HG02759 (cell line): ENCODE measurements at regions not wholly inside any gene's neighbourhood (a gene's known extent, or its start where the extent isn't known, plus 50 kb on each side); places are given as distances from the start of the nearest gene placed in this dataset.
"Not testable (repeated sequence)": the region's sequence is repeated elsewhere in the genome, so short reads cannot be mapped to it uniquely, and the experiment has no call there.

Source experiments
- ATAC-seq: cut with Tn5 transposase; IDR thresholded peaks from one replicate; pipeline ENCODE4 v1.9.1; 2021; ENCODE audit warnings: mild to moderate bottlenecking, moderate library complexity; ENCODE audit not compliant: unreplicated experiment

GRCh38 chr13:67515895-67516294, 285.8 kb upstream of the PCDH9 start:
- ATAC-seq: peak; percentile 68

GRCh38 chr13:67509018-67509417, 278.9 kb upstream of the PCDH9 start:
- no peak for ATAC-seq

DNA sequence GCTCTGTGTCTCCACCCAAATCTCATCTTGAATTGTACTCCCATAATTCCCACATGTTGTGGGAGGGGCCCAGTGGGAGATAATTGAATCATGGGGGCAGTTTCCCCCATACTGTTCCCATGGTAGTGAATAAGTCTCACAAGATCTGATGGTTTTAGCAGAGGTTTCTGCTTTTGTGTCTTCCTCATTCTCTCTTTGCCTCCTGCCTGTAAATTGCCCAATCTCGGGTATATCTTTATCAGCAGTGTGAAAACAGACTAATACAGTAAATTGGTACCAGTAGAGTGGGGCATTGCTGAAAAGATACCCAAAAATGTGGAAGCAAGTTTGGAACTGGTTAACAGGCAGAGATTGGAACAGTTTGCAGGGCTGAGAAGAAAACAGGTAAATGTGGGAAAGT, 278.1 kb upstream of the PCDH9 start:
- not testable (repeated sequence) for ATAC-seq

GRCh38 chr13:67506407-67506806, 276.3 kb upstream of the PCDH9 start:
- ATAC-seq: no peak

DNA sequence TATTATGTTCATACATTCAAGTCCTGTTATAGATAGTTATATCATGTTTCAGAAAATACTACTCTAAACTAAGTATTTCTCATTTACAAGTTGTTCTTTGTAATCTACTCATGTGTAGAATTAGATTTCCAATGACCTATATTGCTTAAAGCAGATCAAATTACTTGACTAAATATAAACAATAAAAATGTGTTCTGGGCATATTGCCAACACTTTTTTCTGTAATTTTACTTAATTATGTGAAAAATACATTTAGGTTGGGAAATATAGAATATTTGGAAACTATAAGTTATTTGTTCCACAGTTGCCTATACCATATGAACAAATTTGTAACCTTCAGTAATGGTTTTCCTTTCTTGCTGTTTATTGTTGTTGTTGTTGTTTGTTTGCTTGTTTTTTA, 275.2 kb upstream of the PCDH9 start:
- ATAC-seq: no peak

GRCh38 chr13:67498948-67499347, 268.8 kb upstream of the PCDH9 start:
- no peak for ATAC-seq

DNA sequence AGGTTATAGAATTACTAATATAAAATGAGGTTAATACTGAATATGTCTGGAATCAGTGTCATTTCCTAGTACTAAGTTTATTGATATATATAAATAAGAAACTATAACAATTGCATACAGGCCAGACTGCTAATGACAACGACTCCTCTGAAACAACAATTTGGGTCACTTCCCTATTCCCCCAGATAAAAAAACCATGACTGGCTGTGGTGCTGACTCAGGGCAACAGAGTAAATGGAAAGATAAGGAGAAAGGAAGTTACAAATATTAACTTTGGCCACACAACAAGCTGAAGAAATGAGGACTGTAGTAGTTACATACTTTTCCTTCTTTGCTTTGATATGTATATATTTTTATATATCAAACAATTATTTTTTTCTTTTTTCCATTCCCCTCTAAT, 263.7 kb upstream of the PCDH9 start:
- ATAC-seq: no peak

- no peak for ATAC-seq
These were observed 258.9 kb upstream of the PCDH9 start for GRCh38 chr13:67489016-67489415.

- no peak for ATAC-seq
These were observed 251.3 kb upstream of the PCDH9 start for GRCh38 chr13:67481445-67481844.

GRCh38 chr13:67474115-67474514, 244.0 kb upstream of the PCDH9 start:
- ATAC-seq: no peak

DNA sequence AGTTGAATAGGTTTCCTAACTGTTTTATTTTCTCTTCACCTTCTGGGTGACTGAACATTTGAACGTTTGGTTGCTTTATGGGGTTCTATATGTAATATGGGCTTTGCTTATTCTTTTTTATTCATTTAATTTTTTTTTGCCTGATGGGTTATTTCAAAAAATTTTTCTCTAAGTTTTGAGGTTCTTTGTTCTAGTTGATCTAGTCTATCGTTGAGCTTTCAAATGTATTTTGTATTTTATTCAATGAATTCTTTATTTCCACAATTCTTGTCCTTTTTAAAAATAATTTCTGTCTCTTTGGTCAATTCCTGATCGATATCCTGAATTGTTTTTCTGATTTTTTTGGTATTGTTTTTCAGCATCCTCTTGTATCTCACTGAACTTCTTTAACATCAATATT, 239.5 kb upstream of the PCDH9 start:
- ATAC-seq: no peak

- no peak for ATAC-seq
These were observed 236.4 kb upstream of the PCDH9 start for GRCh38 chr13:67466569-67466968.

- no peak for ATAC-seq
These were observed 234.0 kb upstream of the PCDH9 start for GRCh38 chr13:67464154-67464553.

DNA sequence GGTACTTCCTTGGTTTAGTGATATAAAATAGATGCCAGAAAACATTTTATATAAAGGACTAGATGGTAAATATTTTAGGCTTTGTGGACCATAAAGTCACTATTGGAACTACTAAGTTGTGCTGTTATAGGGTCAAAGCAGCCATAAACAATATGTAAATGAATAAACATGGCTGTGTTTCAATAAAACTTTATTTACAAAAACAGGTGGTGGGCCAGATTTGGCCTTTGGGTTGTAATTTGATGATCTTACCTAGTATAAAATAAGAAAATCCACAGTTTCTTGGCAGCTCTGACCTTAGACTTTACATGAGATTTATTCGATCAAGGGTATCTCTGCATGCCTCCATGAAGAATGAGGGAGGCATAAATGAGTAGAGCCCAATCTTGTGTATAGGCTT, 232.0 kb upstream of the PCDH9 start:
- no peak for ATAC-seq

- not testable (repeated sequence) for ATAC-seq
These were observed 222.4 kb upstream of the PCDH9 start for GRCh38 chr13:67452526-67452925.

GRCh38 chr13:67445436-67445835, 215.3 kb upstream of the PCDH9 start:
- no peak for ATAC-seq

- no peak for ATAC-seq
These were observed 213.8 kb upstream of the PCDH9 start for GRCh38 chr13:67443923-67444322.

GRCh38 chr13:67440236-67440975, 210.3 kb upstream of the PCDH9 start:
- ATAC-seq: no peak

DNA sequence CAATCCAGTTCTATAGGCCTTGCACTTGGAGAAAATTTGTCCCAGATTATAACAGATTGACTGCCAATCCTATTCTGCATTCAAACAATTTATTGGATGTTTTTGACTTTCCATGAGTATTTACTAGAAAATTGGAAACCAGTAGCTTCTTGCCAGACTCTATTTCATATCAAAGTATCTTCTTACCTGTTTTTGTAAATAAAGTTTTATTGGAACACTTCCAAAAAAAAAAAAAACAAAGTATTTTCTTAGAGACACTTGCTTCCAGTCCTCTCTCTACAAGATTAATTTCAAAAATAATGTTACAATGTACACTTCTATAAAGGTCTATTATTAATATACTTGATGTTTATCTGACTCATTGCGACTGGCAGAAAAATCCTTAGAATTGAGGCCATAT, 209.2 kb upstream of the PCDH9 start:
- no peak for ATAC-seq

DNA sequence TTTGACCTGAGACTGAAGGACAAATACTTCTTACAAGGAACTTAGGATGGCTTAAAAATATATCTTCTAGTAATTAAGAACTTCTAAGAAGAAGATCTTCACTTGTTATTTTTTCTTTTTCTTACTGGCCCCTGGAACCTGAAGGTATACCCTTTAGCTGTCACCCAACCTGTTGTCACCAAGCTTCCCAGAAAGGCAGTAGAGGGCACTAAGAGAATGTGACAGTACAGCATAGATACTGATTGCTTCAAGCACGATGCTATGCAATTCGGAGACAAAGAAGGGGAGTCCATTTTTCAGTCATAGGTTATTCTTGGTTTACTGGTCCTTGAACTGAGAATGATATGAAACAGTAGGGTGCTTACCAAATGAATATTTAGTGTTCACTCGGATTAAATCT, 208.3 kb upstream of the PCDH9 start:
- ATAC-seq: no peak

DNA sequence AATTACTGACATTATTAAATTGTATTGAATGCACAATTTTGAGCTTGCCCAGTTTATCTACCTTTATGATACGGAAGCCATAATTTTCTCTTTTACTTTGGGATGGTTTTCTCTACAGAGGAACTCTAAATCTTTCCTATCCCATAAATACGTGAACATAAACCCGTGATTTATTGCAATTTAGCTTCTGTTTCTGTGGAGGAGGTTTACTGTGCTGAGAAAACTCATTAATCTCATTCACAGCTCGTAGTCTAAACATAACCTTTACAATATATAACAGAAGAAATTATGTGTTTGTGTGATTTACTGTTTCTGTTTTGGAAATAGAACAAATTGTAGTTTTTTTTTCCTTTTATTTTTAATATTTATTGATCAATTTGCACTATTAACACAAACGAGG, 207.1 kb upstream of the PCDH9 start:
- no peak for ATAC-seq

- no peak for ATAC-seq
These were observed 191.3 kb upstream of the PCDH9 start for GRCh38 chr13:67421475-67421874.
